Ovary (tissue), 3 donors: ENCODE measurements at regions not wholly inside any gene's neighbourhood (a gene's known extent, or its start where the extent isn't known, plus 50 kb on each side); places are given as distances from the start of the nearest gene placed in this dataset.

Source experiments
- CTCF ChIP-seq, 3 donors: fragments of 450-650 bp in 2 of 3; fragments of 200-600 bp in 1 of 3; IDR thresholded peaks; one replicate each; pipeline versions ENCODE4 v1.5.1 to v1.8.0; 2016 to 2022; ENCODE audit warnings: antibody characterized with exemption in 3 of 3, mild to moderate bottlenecking in 1 of 3
- POLR2A ChIP-seq: fragments of 450-650 bp; IDR thresholded peaks from one replicate; pipeline ENCODE4 v1.6.1; 2017; ENCODE audit warnings: antibody characterized with exemption, mild to moderate bottlenecking, moderate library complexity
- donor health status: DM: no; HTN: no; CAD: no.

GRCh38 chr13:79185580-79185979 is 220.5 kb downstream of the RBM26 start:
- no peak for TF ChIP-seq POLR2A
- TF ChIP-seq CTCF (IDR thresholded peaks at IDR 0.05), result no peak
